GM21717 (cell line): ENCODE measurements at regions not wholly inside any gene's neighbourhood (a gene's known extent, or its start where the extent isn't known, plus 50 kb on each side); places are given as distances from the start of the nearest gene placed in this dataset.
A peak's percentile ranks its signal among the peaks of the same experiment; 100 is the strongest.

Experiments used
- ATAC-seq: cut with Tn5 transposase; IDR thresholded peaks from one replicate; pipeline ENCODE4 v1.9.1; 2021; ENCODE audit warnings: mild to moderate bottlenecking, moderate library complexity; ENCODE audit not compliant: unreplicated experiment

DNA sequence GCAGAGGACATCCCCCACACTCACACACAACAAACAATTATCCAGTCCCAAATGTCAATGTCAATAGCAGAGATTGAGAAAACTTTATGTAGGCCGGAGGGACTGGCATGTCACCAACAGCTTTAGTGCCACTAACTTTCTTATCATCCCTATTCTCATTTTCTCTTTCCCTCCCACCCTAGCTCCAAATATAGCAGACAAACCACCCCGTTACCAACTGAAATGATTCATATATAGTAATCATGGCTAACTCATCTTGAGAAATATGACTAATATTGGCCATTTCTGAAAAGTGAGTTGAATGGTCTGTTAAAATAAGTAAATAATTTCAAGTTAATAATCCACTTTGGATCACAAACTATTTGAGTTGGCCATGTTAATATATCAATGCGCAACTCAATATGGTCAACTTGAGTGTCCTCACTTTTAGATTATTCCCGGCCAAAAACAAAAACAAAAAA, 242.1 kb upstream of the RND3 start:
- ATAC-seq, result peak; percentile 77

DNA sequence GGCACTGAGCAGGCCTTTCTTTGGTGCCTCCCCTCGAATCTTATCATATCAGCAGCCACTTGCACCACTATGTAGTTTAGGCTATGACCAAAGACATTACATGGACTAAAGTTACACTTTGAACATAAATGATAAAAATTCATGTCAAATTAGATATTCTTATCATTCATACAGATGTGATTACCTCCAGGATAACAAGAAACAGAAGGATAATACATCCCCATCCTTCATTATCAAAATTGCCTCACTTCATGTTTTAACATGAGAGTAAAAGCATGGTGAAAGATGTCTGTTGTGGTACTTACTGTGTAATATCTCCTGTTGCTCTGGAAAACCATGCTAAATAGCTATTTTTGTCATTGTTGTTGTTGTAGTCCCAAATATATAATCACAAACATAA, 230.8 kb upstream of the RND3 start:
- ATAC-seq, result no peak

DNA sequence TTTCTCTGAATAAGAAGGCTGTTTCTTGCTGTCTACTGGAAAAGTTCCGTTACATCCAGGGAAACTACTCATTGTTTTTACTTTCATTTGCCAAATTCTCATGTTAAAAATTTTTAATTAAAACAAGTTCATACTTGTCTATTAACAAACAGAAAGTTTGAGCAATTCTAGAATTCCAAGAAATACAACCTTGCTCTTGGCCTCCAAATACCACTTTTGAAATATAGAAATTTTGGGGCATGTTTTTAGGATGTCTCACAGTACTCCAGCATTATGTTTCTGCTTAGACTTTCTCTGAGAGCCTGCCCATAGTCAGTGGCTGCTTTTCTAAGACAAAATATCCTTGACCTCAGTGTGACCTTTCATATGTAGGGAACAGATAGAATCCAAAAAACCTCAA, 228.7 kb upstream of the RND3 start:
- no peak for ATAC-seq

DNA sequence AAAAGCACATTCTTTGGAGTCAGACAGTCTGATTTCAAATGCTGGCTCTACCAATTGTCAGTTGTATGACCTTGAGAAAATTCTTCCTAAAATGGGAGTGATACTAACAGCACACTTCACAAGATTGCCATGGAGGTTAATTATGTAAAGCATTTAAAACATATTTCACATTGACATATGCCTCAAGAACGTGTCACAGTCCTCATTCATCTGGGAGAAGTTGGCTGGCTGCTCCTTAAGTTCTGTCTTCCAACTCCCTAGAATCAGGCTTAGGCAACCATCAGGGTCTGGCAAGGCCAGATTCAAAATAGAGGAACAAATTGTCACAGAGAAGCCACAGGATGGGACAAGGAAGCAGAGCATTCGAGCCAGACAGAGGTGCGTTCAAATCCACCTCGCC, 228.0 kb upstream of the RND3 start:
- ATAC-seq, result no peak

DNA sequence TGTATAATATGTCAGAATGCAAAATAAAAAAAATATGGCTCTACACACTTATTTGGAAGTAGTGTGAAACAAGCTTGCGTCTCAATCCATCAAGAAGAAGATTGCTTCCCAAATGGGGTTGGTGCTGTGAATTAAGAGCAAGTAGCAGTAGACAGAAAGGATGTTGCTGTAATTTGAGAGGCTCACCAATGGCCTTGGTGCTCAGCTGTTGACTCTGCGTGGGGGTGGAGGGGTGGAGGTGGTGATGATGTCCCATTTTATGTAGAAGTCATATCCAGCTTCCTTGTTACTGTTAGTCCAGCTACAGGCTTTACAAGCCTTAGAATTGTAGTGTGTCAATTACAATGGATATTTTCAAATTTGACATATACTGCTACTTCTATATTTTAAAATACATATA, 223.4 kb upstream of the RND3 start:
- ATAC-seq, result no peak

DNA sequence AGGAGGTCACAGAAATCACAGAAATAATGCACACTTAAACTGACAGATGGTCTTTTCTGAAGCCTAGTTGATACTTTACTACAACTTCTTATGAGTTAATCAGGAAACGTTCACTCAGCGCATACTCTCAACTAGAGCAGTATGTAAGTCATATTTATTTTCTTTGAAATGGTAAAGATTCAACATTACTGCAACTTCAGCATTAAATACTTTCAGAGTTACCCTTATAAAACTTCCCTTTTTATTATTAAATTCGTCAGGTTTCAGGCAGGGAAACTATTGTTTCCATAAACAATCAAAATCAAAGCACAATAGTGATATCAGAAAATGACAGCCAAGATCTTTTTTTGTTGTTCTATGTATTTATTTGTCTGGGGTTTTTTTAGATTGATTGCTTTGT, 222.6 kb upstream of the RND3 start:
- no peak for ATAC-seq

DNA sequence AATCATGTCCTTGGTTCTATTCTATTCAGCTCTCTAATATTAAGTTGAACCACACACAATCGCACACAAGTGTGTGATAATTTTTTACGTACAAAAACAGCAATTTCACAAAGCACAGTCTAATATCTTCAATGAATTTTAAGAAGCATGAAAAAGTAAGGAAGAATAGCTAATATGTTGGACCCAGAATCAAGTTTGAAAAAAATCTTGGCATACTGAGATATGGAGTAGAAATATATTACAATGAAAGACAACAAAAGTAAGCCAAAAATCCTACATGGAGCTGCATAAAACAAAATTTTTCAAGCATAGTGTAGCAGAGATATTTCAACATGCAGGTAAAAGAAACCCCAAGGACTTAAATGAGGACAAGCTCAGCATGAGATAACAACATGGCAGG, 219.1 kb upstream of the RND3 start:
- ATAC-seq, result no peak

DNA sequence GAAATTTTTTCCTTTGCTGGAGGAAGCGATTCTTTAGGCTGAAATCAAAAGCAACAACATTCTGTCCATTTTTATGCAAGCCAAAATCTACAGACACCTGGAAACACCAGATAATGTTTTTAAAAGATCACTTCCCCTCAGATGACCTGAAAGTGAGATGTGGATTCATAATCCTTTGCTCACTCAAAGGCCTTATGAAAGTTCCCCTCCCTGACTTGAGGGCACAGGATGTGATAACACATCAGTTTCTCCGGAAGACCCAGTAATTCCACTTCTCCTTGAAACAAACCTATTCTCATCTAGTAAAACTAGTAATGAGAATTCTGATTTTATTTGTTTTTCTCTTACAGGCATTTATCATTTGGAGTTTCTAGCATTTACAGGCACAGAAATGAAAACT, 218.3 kb upstream of the RND3 start:
- ATAC-seq, result no peak

DNA sequence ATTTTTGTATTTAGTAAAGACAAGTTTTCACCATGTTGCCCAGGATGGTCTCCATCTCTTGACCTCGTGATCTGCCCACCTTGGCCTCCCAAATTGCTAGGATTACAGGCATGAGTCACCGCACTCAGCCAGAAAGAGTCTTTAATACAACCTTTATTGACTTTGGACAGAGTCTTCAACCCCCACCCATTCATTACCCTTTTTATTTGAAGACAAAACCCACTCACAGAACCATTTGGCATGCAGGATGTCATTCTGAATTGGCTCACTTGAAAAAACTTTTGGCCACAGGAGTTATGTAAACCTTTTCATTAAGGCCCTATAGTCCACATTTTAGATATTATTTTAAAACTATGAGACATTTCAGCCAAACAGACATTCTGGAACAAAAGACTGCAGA, 217.9 kb upstream of the RND3 start:
- no peak for ATAC-seq

DNA sequence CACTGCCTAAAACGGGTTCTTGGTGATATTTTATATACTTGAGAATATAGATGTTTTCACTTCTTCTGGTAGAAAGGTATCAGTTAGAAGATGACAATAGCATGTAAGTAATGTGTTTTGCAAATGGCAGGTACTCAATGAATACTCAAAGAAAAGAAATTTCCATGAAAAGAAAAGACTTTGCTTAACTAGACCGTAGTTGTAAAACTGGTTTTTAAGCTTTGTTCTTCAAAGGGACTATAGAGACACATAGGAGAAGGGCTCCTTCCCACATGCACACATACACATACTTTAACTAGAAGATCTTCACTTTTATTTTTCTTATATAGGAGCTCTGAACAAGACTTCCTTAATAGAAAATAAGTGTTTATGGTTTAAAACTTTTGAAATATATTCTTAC, 215.3 kb upstream of the RND3 start:
- no peak for ATAC-seq

DNA sequence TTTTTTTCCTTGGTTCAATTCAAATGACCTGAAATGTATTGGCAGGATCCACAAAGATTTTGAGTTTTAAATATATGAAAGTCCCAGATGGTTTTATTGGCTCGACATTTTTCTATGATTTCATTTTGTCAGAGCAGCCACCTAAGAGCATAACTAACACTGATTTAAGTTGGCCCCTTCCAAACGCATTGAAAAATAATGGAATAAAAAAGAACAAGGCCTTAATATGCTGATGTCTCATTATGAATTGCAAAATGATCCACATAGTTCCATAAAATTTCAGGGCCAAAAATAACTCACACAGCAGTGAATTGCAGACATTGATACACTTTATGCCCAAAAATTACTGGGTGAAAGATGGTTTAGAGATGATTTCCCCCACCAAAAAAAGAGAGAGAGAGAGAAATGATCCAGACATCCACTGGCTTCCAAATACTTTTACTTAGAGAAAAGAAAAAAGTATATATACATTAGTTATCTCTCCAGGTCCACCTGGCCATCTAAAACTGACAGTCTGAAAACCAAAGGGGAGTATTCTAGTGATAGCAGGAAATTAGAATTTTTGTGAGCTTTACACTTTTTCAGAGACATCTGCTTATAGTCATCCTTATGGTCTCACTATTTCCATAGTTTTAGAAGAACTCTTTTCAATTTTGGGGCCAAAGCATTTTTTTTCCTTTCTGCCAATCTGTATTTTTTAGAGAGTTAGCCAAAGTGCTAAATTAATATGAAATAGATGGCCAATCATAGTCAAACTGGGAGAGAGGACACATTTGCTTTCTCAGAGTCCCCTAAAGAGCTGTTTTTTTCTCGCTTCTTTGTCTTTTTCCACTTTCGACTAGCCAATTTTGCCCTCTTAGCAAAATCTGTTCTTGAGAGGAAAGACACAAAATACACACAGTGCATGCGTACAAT, 213.5 kb upstream of the RND3 start:
- ATAC-seq, result no peak

DNA sequence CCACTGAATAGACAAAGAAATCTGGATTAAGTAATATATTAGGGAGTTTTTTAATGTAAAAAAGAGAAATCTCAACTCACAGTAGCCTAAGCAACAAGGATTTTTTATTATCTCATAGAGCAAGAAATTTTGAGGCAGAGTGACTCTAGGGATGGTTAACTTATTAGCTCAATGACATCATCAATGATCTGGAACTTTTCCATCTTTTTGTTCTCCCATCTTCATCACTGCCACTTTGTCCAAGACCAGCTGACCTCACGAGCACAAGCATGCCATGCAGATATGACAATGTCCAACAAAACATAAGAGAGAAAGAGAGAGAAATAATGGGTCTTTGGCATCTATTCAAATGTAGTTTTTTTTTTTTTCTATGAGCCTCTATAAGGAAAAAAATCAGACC, 211.8 kb upstream of the RND3 start:
- no peak for ATAC-seq

DNA sequence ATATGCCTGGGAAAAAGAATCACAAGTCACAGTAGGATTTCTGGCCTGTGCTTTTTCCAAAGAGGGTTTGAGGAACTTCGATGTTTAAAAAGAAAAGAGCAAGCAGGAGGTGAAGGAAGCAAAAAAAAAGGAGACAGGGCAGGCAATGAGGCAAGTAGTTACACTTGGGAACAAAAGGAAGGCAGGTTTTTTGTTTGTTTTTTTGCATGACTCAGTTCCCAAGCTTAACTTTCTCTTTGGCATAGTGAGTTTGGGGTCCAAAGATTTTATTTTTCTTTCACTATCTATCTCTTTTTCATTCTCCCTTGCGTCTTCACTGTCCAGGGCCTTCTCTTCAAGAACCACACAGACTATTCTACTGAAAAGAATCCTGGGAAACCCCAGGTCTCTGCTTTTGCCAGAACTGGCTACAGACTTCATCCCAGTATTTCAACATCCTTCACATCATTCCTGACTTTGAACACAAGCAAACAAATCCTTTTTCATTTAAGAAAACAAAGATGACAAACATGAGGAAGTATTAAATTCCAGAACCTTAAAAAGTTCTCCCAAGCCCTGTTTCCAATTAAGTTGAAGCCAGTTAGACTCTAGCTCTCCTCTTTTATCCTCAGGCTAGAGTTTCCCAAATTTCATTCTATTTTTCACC, 210.7 kb upstream of the RND3 start:
- no peak for ATAC-seq

DNA sequence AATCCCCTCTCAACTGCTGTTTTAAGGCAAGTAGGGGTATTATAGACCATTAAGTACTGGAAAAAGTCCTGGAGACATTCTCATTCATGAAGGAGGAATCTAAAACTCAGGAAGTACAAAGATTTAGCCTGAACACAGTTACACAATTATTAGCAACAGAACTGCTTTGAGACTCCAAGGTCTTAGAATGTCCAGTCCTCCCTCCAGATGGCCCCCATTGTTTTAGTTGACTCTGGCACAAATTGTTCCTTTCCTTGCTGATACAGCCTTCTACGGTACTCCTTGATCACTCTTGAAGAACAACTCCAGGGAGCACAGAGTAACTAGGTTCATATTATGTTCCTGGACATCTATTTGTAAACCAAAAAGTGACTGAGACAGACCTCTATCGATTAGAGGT, 210.1 kb upstream of the RND3 start:
- ATAC-seq, result no peak

DNA sequence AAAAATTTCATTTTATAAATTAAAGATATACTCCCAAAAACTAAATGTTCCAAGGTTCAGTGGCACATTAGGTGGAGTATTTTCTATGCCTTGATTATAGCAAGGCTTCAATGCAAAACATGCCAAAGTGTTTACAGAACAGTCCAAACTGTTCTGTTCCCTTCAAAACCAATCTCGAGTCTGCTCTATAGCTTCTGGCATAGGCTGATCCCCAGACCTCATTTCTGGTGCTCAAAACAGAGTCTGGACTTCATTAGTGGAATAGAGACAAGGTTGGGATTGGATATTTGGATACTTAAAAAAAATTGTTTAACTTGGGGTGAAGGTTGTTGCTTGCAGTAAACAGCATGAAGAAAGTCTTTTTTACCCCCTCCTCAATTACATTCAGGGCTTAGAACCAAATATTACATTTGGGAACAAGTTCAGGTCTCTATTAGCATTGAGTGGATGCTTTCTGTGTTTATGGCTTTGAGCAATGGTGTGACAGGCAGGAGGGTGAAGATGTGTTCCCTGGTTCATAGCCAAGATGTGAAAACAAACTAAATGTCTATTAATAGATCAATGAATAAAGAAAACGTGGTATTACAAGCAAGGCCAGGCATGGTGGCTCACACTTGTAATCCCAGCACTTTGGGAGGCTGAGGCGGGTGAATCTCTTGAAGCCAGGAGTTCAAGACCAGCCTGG, 208.1 kb upstream of the RND3 start:
- no peak for ATAC-seq

DNA sequence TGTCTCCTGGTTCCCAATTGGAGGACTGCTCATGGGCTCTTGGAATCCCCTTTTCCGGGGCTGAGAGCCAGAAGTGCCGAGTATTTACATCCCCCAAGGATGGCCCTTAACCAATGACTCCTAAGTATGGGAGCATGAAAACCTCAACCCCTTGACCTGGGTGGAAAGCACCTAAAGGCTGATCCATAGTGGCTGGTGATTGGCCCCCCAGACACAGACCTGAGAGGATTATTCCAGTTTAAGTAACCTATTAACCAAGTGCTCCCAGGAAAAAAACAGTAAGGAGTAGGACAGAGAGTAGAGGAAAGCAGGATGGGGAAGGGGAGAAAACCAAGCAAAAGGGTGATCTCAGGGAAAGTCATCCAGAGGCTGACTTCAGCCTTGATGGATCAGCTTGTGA, 206.1 kb upstream of the RND3 start:
- ATAC-seq, result no peak

DNA sequence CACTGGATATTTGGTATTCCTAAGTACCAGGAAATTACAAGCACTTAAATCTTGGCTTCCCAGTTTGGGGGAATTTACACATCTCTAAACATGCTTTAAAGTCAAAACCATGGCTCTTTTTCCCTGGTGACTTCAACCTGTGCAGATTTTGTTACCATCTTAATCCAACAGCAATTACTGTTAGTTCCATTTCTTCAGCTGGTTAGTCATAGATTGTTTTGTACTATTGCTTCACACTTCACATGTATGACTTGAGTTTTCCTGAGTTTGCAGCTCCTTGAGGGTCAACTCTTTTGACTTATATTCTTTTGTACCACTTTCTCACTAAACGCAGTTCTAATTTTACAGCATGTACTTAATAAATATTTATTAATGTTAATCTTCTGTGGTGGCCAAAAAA, 203.4 kb upstream of the RND3 start:
- no peak for ATAC-seq

DNA sequence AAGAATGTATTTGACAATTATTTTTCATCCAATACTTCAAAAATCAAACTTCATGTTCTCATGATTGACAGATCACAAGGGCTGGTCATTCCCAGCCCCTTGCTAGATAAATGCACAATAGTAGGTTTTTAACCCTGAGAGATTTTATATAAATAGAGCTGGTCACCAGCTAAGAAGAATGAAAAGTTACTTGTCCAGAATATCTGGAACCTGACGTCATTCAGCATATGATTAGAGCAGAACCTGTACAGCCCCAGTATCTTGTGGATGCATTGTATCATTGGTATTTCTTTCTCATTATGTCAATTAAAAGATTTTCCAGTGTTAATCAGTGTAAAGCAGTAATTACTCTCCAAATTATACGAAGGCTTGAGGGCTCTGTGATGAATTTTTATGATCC, 202.8 kb upstream of the RND3 start:
- no peak for ATAC-seq

DNA sequence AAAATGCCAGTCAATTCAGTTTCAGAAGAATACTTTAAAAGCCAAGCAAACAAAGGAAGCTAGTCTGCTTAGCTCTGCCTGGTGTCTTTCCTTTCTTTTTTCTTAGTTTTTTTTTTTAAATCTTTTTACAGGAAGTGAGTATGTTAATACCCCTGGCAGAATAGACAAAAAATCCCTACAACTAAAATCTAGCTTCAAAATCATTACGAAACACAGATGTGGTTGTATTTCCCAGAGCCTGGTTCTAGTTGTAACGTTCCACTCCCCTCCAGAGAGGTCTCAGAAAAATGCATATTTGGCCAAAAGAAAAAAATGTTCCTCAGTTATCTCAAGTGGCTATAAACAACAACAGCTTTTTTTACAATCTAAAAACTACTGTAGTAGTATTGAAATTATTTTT, 202.1 kb upstream of the RND3 start:
- ATAC-seq, result no peak

DNA sequence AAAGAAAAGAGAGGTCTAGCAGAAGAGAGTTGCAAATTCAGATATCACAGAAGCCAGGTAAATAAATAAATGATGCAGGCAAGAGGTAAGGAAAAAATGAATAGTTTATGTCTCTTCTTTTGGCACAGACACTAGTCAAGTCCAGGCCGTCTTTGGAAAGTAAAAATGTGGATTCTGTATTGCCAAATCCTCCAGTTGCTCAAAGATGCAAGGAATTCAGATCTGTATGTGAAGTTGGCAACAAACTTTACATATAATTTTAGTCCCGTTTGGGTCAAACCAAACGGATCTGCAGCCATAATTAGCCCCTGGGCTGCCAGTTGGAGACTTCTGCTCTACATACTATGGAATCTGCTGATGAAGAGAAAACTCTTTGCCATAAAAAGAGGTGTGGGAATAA, 200.5 kb upstream of the RND3 start:
- ATAC-seq, result no peak

DNA sequence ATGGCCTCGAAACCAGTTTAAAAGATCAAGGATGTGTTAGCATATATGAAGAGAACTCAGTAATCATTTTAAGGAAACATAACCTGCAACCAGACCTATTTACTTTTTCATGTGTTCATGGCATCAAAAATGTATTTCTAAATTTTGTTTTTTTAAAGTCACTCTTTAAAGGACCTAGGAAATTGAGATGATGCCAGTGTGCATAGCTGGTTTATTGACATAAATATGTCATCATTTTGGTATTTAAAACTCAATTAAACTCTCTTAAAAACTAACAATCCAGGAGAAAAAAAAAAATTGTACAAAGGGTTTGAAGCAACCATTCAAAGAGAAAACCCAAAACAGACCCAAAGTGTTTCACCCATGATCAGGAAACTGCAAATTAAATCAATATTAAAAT, 198.9 kb upstream of the RND3 start:
- no peak for ATAC-seq
